OCI-LY7 (cell line): ENCODE measurements at regions not wholly inside any gene's neighbourhood (a gene's known extent, or its start where the extent isn't known, plus 50 kb on each side); places are given as distances from the start of the nearest gene placed in this dataset.

Source experiments
- BruUV-seq: library from RNA; stranded (reverse); fragments of 400-500 nt; replicated peaks from 2 replicates; lab custom pipeline; 2021; lab: Mats Ljungman, UMichigan
- CTCF ChIA-PET: fragments of 300-600 bp; sonication (Branson Sonifier 250); formaldehyde crosslinking; loops from one replicate; lab custom pipeline; 2022; ENCODE audit warnings: antibody characterized with exemption; ENCODE audit not compliant: unreplicated experiment; lab: Charles Lee
- POLR2A ChIA-PET: fragments of 300-600 bp; sonication (Branson Sonifier 250); formaldehyde crosslinking; loops from one replicate; lab custom pipeline; 2022; ENCODE audit warnings: antibody characterized with exemption; lab: Charles Lee
- DNase-seq: peaks from one replicate; pipeline ENCODE4 v3.0.0-alpha.2; 2015; ENCODE audit warnings: low spot score
- H2AFZ ChIP-seq: fragments of 200-600 bp; sonication (generic), shearing (Covaris generic); 2 replicates; pipeline ENCODE4 v1.6.1; 2014; ENCODE audit warnings: mild to moderate bottlenecking, antibody characterized with exemption, low read length, moderate library complexity
- H3K27ac ChIP-seq: fragments of 200-600 bp; sonication (generic); 2 replicates; pipeline ENCODE4 v1.5.1; 2014; ENCODE audit warnings: mixed run types, low read depth, mild to moderate bottlenecking, moderate library complexity, low read length, inconsistent platforms; ENCODE audit not compliant: poor library complexity, severe bottlenecking
- H3K36me3 ChIP-seq: fragments of 200-600 bp; sonication (generic); 2 replicates; pipeline ENCODE4 v1.6.1; 2014; ENCODE audit warnings: mild to moderate bottlenecking, antibody characterized with exemption, low read length, moderate library complexity, mixed read lengths; ENCODE audit not compliant: insufficient read depth
- H3K4me1 ChIP-seq: fragments of 200-600 bp; sonication (generic); 2 replicates; pipeline ENCODE4 v1.5.1; 2014; ENCODE audit warnings: mild to moderate bottlenecking, low read length; ENCODE audit not compliant: insufficient read depth, poor library complexity, severe bottlenecking
- H3K4me2 ChIP-seq: fragments of 200-600 bp; sonication (generic); 2 replicates; pipeline ENCODE4 v1.6.1; 2014; ENCODE audit warnings: mild to moderate bottlenecking, low read length
- H3K4me3 ChIP-seq: fragments of 200-600 bp; sonication (generic); 2 replicates; pipeline ENCODE4 v1.5.1; 2014; ENCODE audit warnings: mild to moderate bottlenecking, low read depth, low read length; ENCODE audit not compliant: poor library complexity, severe bottlenecking
- H3K79me2 ChIP-seq: fragments of 200-600 bp; sonication (generic); 2 replicates; pipeline ENCODE4 v1.6.1; 2016; ENCODE audit warnings: low read depth, mild to moderate bottlenecking, low read length, moderate library complexity, mixed read lengths; ENCODE audit not compliant: insufficient read depth
- H3K9me2 ChIP-seq: fragments of 200-600 bp; sonication (generic); 2 replicates; pipeline ENCODE4 v1.6.1; 2016; ENCODE audit warnings: mild to moderate bottlenecking, low read length, mixed read lengths; ENCODE audit not compliant: insufficient read depth
- H3K9me3 ChIP-seq: fragments of 200-600 bp; sonication (generic); 2 replicates; pipeline ENCODE4 v1.6.1; 2014; ENCODE audit warnings: mild to moderate bottlenecking, mixed run types, low read length, mixed read lengths
- H4K20me1 ChIP-seq: fragments of 200-600 bp; sonication (generic); 2 replicates; pipeline ENCODE4 v1.6.1; 2014; ENCODE audit warnings: mild to moderate bottlenecking, antibody characterized with exemption, low read length, moderate library complexity, mixed read lengths; ENCODE audit not compliant: insufficient read depth
- CTCF ChIP-seq: fragments of 200-600 bp; sonication (generic); conservative IDR thresholded peaks from 2 replicates; pipeline ENCODE4 v1.5.1; 2014; ENCODE audit warnings: mild to moderate bottlenecking, antibody characterized with exemption, low read length, moderate library complexity, mixed read lengths
- EZH2phosphoT487 ChIP-seq: fragments of 200-600 bp; sonication (generic); IDR thresholded peaks from 2 replicates; pipeline ENCODE4 v1.6.1; 2018; ENCODE audit warnings: low read depth, borderline replicate concordance, mild to moderate bottlenecking, mixed run types, antibody characterized with exemption, low read length, moderate library complexity, mixed read lengths
- intact Hi-C: fragments of 100-400 bp; cut with micrococcal nuclease; formaldehyde crosslinking; loops from one replicate; pipeline ENCODE4 v1.10.0; 2022; ENCODE audit not compliant: unreplicated experiment

GRCh38 chr2:120893811-120894584, 158.3 kb downstream of the GLI2 start:
- no peaks in the 10 kb centered on the region for H3K9me3 ChIP-seq
- no peaks in the 10 kb centered on the region for H3K4me1 ChIP-seq
- BruUV-seq = no TSS peak
- POLR2A ChIA-PET = interaction anchor here (0.6 kb wide), 1 partner anchor 23 kb away, joined by 3 read pairs; no protein-coding TSS in a partner anchor
- H3K36me3 ChIP-seq = no peaks in the 10 kb centered on the region
- H3K79me2 ChIP-seq = no peaks in the 10 kb centered on the region
- no peaks in the 10 kb centered on the region for H3K9me2 ChIP-seq
- H3K4me3 ChIP-seq = no peak overlapping the region
- no peaks in the 10 kb centered on the region for H4K20me1 ChIP-seq
- no peak for TF ChIP-seq EZH2phosphoT487
- no peak for TF ChIP-seq CTCF
- no peak overlapping the region for H2AFZ ChIP-seq
- CTCF ChIA-PET = no interaction called here
- H3K4me2 ChIP-seq = no peak overlapping the region
- no peak for DNase-seq
- intact Hi-C loops = no loop called here
- no peak overlapping the region for H3K27ac ChIP-seq

- CTCF ChIA-PET = no interaction called here
- TF ChIP-seq EZH2phosphoT487 = no peak
- TF ChIP-seq CTCF = no peak
- POLR2A ChIA-PET = no interaction called here
- no peaks in the 10 kb centered on the region for H3K79me2 ChIP-seq
- no peaks in the 10 kb centered on the region for H4K20me1 ChIP-seq
- DNase-seq = no peak
- H2AFZ ChIP-seq = no peak overlapping the region
- H3K9me3 ChIP-seq = no peaks in the 10 kb centered on the region
- H3K4me3 ChIP-seq = no peak overlapping the region
- H3K4me1 ChIP-seq = no peaks in the 10 kb centered on the region
- H3K27ac ChIP-seq = no peak overlapping the region
- no peaks in the 10 kb centered on the region for H3K36me3 ChIP-seq
- H3K4me2 ChIP-seq = no peak overlapping the region
- H3K9me2 ChIP-seq = no peaks in the 10 kb centered on the region
- no TSS peak for BruUV-seq
- intact Hi-C loops = no loop called here
These were observed 159.3 kb downstream of the GLI2 start for GRCh38 chr2:120894966-120895365.

GRCh38 chr2:120896126-120896525, 160.5 kb downstream of the GLI2 start:
- H2AFZ ChIP-seq = no peak overlapping the region
- DNase-seq = no peak
- no TSS peak for BruUV-seq
- H4K20me1 ChIP-seq = no peaks in the 10 kb centered on the region
- TF ChIP-seq EZH2phosphoT487 = no peak
- TF ChIP-seq CTCF = no peak
- CTCF ChIA-PET = no interaction called here
- H3K9me3 ChIP-seq = no peaks in the 10 kb centered on the region
- intact Hi-C loops = no loop called here
- H3K27ac ChIP-seq = no peak overlapping the region
- H3K9me2 ChIP-seq = no peaks in the 10 kb centered on the region
- no peaks in the 10 kb centered on the region for H3K4me1 ChIP-seq
- H3K4me2 ChIP-seq = no peak overlapping the region
- H3K4me3 ChIP-seq = no peak overlapping the region
- POLR2A ChIA-PET = no interaction called here
- no peaks in the 10 kb centered on the region for H3K79me2 ChIP-seq
- no peaks in the 10 kb centered on the region for H3K36me3 ChIP-seq
